Peyer's patch (tissue), 4 donors: ENCODE measurements at regions not wholly inside any gene's neighbourhood (a gene's known extent, or its start where the extent isn't known, plus 50 kb on each side); places are given as distances from the start of the nearest gene placed in this dataset.

Source experiments
- CTCF ChIP-seq, 6 experiments: fragments of 450-650 bp in 4 of 6; fragments of 200-600 bp in 2 of 6; sonication (generic) in 1 of 6; IDR thresholded peaks; one replicate each; pipeline ENCODE4 v1.5.1; 2017 to 2019; ENCODE audit warnings: antibody characterized with exemption in 6 of 6, mild to moderate bottlenecking in 3 of 6, moderate library complexity in 1 of 6
- POLR2A ChIP-seq, 2 donors: fragments of 450-650 bp; IDR thresholded peaks; one replicate each; pipeline ENCODE4 v1.5.1; 2017; ENCODE audit warnings: antibody characterized with exemption in 2 of 2, mild to moderate bottlenecking in 2 of 2, moderate library complexity in 2 of 2

- TF ChIP-seq CTCF (IDR thresholded peaks at IDR 0.05) (no peak), POLR2A (IDR thresholded peaks at IDR 0.05) (no peak)
Measured at GRCh38 chr13:85028035-85028434, 771.2 kb downstream of the SLITRK6 start.
